BE2C (cell line): ENCODE measurements at regions not wholly inside any gene's neighbourhood (a gene's known extent, or its start where the extent isn't known, plus 50 kb on each side); places are given as distances from the start of the nearest gene placed in this dataset.

Experiments used
- DNase-seq: peaks from one replicate; pipeline ENCODE4 v3.0.0-alpha.2; 2020
- H3K27me3 ChIP-seq: fragments of 250-450 bp; sonication (Bioruptor Pico); 2 replicates; pipeline ENCODE4 v1.5.1; 2020; ENCODE audit warnings: mild to moderate bottlenecking
- H3K36me3 ChIP-seq: fragments of 250-450 bp; sonication (Bioruptor Pico); 2 replicates; pipeline ENCODE4 v1.5.1; 2020; ENCODE audit warnings: mild to moderate bottlenecking
- H3K4me1 ChIP-seq: fragments of 250-450 bp; sonication (Bioruptor Pico); 2 replicates; pipeline ENCODE4 v1.5.1; 2020
- H3K4me3 ChIP-seq: 2 replicates; pipeline ENCODE4 v1.5.1; 2011; ENCODE audit warnings: low read depth, low read length
- H3K9me3 ChIP-seq: fragments of 250-450 bp; sonication (Bioruptor Pico); 2 replicates; pipeline ENCODE4 v1.5.1; 2020
- CTCF ChIP-seq: IDR thresholded peaks from 2 replicates; pipeline ENCODE4 v1.5.1; 2012; ENCODE audit warnings: mild to moderate bottlenecking, low read depth, low read length

GRCh38 chr10:63886281-63887022, 365.3 kb downstream of the REEP3 start:
- Histone ChIP-seq H3K36me3 (no peaks in the 10 kb centered on the region), H3K9me3 (no peaks in the 10 kb centered on the region), H3K27me3 (no peaks in the 10 kb centered on the region), H3K4me3 (no peak overlapping the region), H3K4me1 (no peaks in the 10 kb centered on the region)
- DNase-seq, result no peak
- TF ChIP-seq CTCF, result no peak

GRCh38 chr10:63887023-63887589, 365.9 kb downstream of the REEP3 start:
- no peaks in the 10 kb centered on the region for H3K27me3 ChIP-seq
- H3K4me1 ChIP-seq, result no peaks in the 10 kb centered on the region
- no peaks in the 10 kb centered on the region for H3K9me3 ChIP-seq
- peak; percentile 43 for TF ChIP-seq CTCF
- no peak overlapping the region for H3K4me3 ChIP-seq
- no peaks in the 10 kb centered on the region for H3K36me3 ChIP-seq
- DNase-seq, result peak; percentile 26

- no peaks in the 10 kb centered on the region for H3K4me1 ChIP-seq
- H3K4me3 ChIP-seq, result no peak overlapping the region
- no peak for DNase-seq
Measured at GRCh38 chr10:63887600-63888370, 366.6 kb downstream of the REEP3 start.

GRCh38 chr10:63889803-63890202, 368.6 kb downstream of the REEP3 start:
- H3K36me3 ChIP-seq, result no peaks in the 10 kb centered on the region
- no peak for DNase-seq
- no peaks in the 10 kb centered on the region for H3K9me3 ChIP-seq
- no peak for TF ChIP-seq CTCF
- peak overlapping the region; percentile 17 for H3K4me3 ChIP-seq
- H3K27me3 ChIP-seq, result no peaks in the 10 kb centered on the region
- H3K4me1 ChIP-seq, result no peaks in the 10 kb centered on the region

More at GRCh38 chr10:63887600-63888370, 366.6 kb downstream of the REEP3 start:
- Histone ChIP-seq H3K36me3 (no peaks in the 10 kb centered on the region), H3K27me3 (no peaks in the 10 kb centered on the region), H3K9me3 (no peaks in the 10 kb centered on the region)
- no peak for TF ChIP-seq CTCF

GRCh38 chr10:63896992-63897391, 375.8 kb downstream of the REEP3 start:
- H3K27me3 ChIP-seq, result no peaks in the 10 kb centered on the region
- H3K4me3 ChIP-seq, result no peak overlapping the region
- no peak for TF ChIP-seq CTCF
- DNase-seq, result no peak
- no peaks in the 10 kb centered on the region for H3K4me1 ChIP-seq
- no peaks in the 10 kb centered on the region for H3K36me3 ChIP-seq
- no peaks in the 10 kb centered on the region for H3K9me3 ChIP-seq
